Sigmoid colon (tissue), 6 donors: ENCODE measurements at regions not wholly inside any gene's neighbourhood (a gene's known extent, or its start where the extent isn't known, plus 50 kb on each side); places are given as distances from the start of the nearest gene placed in this dataset.

Experiments
- DNase-seq: peaks from one replicate; pipeline ENCODE4 v3.0.0-alpha.2; 2019
- H3K27ac ChIP-seq, 4 donors: fragments of 200-600 bp; sonication (generic); one replicate each; pipeline ENCODE4 v1.5.1; 2016 to 2019; ENCODE audit warnings: mild to moderate bottlenecking in 1 of 4
- H3K27me3 ChIP-seq, 3 donors: fragments of 200-600 bp; sonication (generic); one replicate each; pipeline ENCODE4 v1.5.1; 2019; ENCODE audit warnings: mild to moderate bottlenecking in 1 of 3
- H3K36me3 ChIP-seq, 4 donors: fragments of 200-600 bp; sonication (generic); one replicate each; pipeline ENCODE4 v1.5.1; 2016 to 2019
- H3K4me1 ChIP-seq, 4 donors: fragments of 200-600 bp; sonication (generic); one replicate each; pipeline ENCODE4 v1.5.1; 2017 to 2019
- H3K4me3 ChIP-seq, 4 donors: fragments of 200-600 bp; sonication (generic); one replicate each; pipeline ENCODE4 v1.5.1; 2017 to 2019; ENCODE audit warnings: mild to moderate bottlenecking in 2 of 4, moderate library complexity in 1 of 4
- H3K9me3 ChIP-seq, 4 donors: fragments of 200-600 bp in 3 of 4; sonication (generic) in 3 of 4; one replicate each; pipeline versions ENCODE4 v1.5.1 to v1.6.1; 2013 to 2019
- CTCF ChIP-seq, 4 experiments: fragments of 450-650 bp in 3 of 4; fragments of 200-600 bp in 1 of 4; IDR thresholded peaks; one replicate each; pipeline ENCODE4 v1.5.1; 2016 to 2019; ENCODE audit warnings: antibody characterized with exemption in 4 of 4, mild to moderate bottlenecking in 3 of 4, moderate library complexity in 2 of 4
- EP300 ChIP-seq, 4 donors: sonication (generic); formaldehyde crosslinking; IDR thresholded peaks; one replicate each; pipeline ENCODE4 v1.6.1; 2017; ENCODE audit warnings: antibody characterized with exemption in 4 of 4
- POLR2A ChIP-seq, 2 donors: fragments of 450-650 bp; IDR thresholded peaks; one replicate each; pipeline ENCODE4 v1.6.1; 2016; ENCODE audit warnings: antibody characterized with exemption in 2 of 2, mild to moderate bottlenecking in 2 of 2, moderate library complexity in 2 of 2
- POLR2AphosphoS5 ChIP-seq, 4 donors: sonication (generic); formaldehyde crosslinking; IDR thresholded peaks; one replicate each; pipeline ENCODE4 v1.6.1; 2017; ENCODE audit warnings: antibody characterized with exemption in 4 of 4
- WGBS, 2 donors: extraction: QIAGEN DNeasy Blood & Tissue Kit; methylation state at CpG; one replicate each; pipeline ENCODE4 v1.1.7; 2013; 5-methylcytosine and 5-hydroxymethylcytosine counted together
- intact Hi-C: fragments of 100-400 bp; cut with DNase I; formaldehyde crosslinking; loops from one replicate; pipeline ENCODE4 v1.15.1; 2023
- donor health status: healthy with polysubstance abuse.
- donor health status: healthy.

GRCh38 chr4:179398414-179398813 is 1956.2 kb upstream of the AGA start:
- intact Hi-C loops, result no loop called here
- H3K27ac ChIP-seq, result no peak overlapping the region
- H3K9me3 ChIP-seq, result no peaks in the 10 kb centered on the region
- H3K27me3 ChIP-seq, result no peaks in the 10 kb centered on the region
- WGBS, 2 donors, result 61 to 67% methylated on average over 5 of the region's 5 CpGs
- H3K4me1 ChIP-seq, result no peaks in the 10 kb centered on the region
- no peaks in the 10 kb centered on the region for H3K36me3 ChIP-seq
- no peak for DNase-seq
- H3K4me3 ChIP-seq, result no peak overlapping the region
- TF ChIP-seq POLR2AphosphoS5 (IDR thresholded peaks at IDR 0.05) (no peak), POLR2A (IDR thresholded peaks at IDR 0.05) (no peak), EP300 (IDR thresholded peaks at IDR 0.05) (no peak), CTCF (IDR thresholded peaks at IDR 0.05) (no peak)

DNA sequence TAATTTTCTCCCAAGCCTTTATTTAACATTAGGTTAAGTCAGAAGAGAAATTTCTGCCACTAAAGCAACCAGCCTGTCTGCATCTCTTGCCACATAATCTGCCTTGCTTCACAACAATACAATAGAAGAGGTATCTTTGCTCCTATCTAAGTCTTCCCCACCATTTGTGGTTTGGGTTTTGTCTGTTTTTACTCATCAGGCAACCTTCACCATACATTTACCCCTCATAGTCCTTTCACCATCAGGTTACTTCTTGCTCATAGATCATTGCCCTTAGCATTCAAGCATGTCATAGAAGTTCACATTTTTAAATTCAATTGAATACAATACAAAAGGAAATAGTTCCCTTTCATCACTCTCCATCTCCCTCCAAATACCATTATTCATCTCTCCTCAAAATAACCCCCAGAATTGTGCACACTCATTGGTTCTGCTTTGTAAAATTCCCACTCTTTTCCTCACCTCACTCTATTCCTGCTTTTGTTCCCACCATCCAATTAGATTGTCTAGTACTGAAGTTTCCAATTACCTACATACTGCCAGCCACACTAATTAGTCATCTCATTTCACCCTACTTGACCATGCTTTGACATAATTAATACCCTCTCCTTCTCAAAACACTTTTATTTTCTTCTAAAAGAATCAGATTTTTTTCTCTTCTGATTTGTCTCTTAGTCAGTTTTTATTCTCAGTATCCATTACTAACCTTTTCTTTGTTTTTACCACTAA is 1957.0 kb upstream of the AGA start:
- DNase-seq, result no peak
- Histone ChIP-seq H3K4me3 (no peak overlapping the region), H3K9me3 (no peaks in the 10 kb centered on the region), H3K4me1 (no peaks in the 10 kb centered on the region), H3K36me3 (no peaks in the 10 kb centered on the region), H3K27me3 (no peaks in the 10 kb centered on the region), H3K27ac (no peak overlapping the region)
- intact Hi-C loops, result no loop called here
- no peak for TF ChIP-seq CTCF (IDR thresholded peaks at IDR 0.05)
- no peak for TF ChIP-seq POLR2AphosphoS5 (IDR thresholded peaks at IDR 0.05)
- no peak for TF ChIP-seq POLR2A (IDR thresholded peaks at IDR 0.05)
- no peak for TF ChIP-seq EP300 (IDR thresholded peaks at IDR 0.05)

DNA sequence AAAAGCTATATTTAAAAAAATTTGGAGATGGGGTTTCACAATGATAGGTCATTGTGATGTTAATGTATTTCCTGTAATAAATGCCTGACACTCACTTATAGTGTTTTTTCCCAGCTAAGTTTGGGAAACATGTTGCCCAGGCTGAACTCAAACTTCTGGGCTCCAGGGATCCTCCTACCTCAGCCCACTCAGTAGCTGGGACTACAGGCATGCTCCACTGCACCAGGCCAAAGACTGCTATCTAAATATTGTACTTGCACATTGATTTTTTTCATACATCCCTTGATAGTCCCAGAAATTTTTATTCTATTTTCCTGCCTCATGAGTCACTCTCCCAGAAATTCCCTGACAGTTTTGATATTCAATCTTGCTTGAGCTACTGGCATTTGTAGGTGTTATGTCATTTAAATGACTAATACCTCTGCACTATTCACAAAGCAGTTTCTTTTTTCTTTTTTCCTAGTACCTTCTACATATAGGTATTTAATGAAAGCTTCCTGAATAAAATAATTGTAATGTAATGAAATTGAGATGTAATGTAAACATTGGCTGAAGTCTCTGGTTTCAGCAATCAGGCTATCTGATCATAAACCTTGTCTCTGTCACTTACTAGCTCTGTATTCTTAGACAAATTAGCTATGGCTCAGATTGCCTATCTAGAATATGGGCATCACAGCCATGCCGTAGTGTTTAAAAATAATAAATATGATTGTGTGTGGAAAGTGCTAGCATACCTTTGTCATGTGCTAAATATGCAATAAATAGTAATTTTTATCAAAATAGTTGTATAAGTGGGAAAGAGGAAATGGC is 1973.0 kb upstream of the AGA start:
- intact Hi-C loops, result no loop called here
- no peak overlapping the region for H3K27ac ChIP-seq
- no peaks in the 10 kb centered on the region for H3K36me3 ChIP-seq
- no peaks in the 10 kb centered on the region for H3K4me1 ChIP-seq
- 35 to 54% methylated on average over 1 of the region's 1 CpG for WGBS, 2 donors
- TF ChIP-seq POLR2A (IDR thresholded peaks at IDR 0.05) (no peak), EP300 (IDR thresholded peaks at IDR 0.05) (no peak), POLR2AphosphoS5 (IDR thresholded peaks at IDR 0.05) (no peak), CTCF (IDR thresholded peaks at IDR 0.05) (no peak)
- no peaks in the 10 kb centered on the region for H3K27me3 ChIP-seq
- no peak overlapping the region for H3K4me3 ChIP-seq
- DNase-seq, result no peak
- H3K9me3 ChIP-seq, result no peaks in the 10 kb centered on the region

DNA sequence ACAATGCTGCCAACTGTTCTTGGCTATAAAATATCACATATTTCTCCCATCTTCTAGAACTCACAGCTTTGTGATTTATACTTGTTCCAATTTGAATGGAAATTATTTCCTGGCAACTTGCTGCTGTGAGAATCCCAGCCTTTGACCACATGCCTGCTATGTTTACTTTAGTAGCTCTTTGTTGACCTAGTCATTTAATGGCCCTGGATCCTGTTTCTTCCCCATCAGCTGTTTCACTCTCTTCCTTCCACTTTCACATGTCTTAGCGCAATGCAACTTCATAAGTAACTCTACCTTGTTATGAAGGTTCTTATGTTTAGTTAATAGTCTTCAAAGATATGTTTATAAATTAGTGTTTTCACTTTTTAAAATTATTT is 1973.6 kb upstream of the AGA start:
- no peaks in the 10 kb centered on the region for H3K4me1 ChIP-seq
- H3K4me3 ChIP-seq, result no peak overlapping the region
- DNase-seq, result no peak
- TF ChIP-seq CTCF (IDR thresholded peaks at IDR 0.05) (no peak), POLR2AphosphoS5 (IDR thresholded peaks at IDR 0.05) (no peak), EP300 (IDR thresholded peaks at IDR 0.05) (no peak), POLR2A (IDR thresholded peaks at IDR 0.05) (no peak)
- no peaks in the 10 kb centered on the region for H3K36me3 ChIP-seq
- no peak overlapping the region for H3K27ac ChIP-seq
- H3K9me3 ChIP-seq, result no peaks in the 10 kb centered on the region
- 18 to 63% methylated on average over 1 of the region's 1 CpG for WGBS, 2 donors
- intact Hi-C loops, result no loop called here
- no peaks in the 10 kb centered on the region for H3K27me3 ChIP-seq
